Glutamatergic neuron (in vitro differentiated cells): ENCODE measurements at regions not wholly inside any gene's neighbourhood (a gene's known extent, or its start where the extent isn't known, plus 50 kb on each side); places are given as distances from the start of the nearest gene placed in this dataset.

ENCODE experiments used
- DNase-seq: peaks from one replicate; pipeline ENCODE4 v3.0.0; 2022
- H3K27ac Mint-ChIP-seq: one replicate; pipeline ENCODE4 v1.8.0; 2020; ENCODE audit warnings: mild to moderate bottlenecking, mixed read lengths, inconsistent platforms; ENCODE audit not compliant: unreplicated experiment
- H3K27me3 Mint-ChIP-seq: one replicate; pipeline ENCODE4 v1.8.0; 2020; ENCODE audit warnings: mild to moderate bottlenecking, moderate library complexity, mixed read lengths, inconsistent platforms; ENCODE audit not compliant: unreplicated experiment
- H3K36me3 Mint-ChIP-seq: one replicate; pipeline ENCODE4 v1.8.0; 2020; ENCODE audit warnings: mild to moderate bottlenecking, mixed read lengths, inconsistent platforms; ENCODE audit not compliant: unreplicated experiment
- H3K4me1 Mint-ChIP-seq: one replicate; pipeline ENCODE4 v1.8.0; 2020; ENCODE audit warnings: mild to moderate bottlenecking, low read depth, mixed read lengths, inconsistent platforms; ENCODE audit not compliant: unreplicated experiment
- H3K4me3 Mint-ChIP-seq: one replicate; pipeline ENCODE4 v1.8.0; 2020; ENCODE audit warnings: mild to moderate bottlenecking, mixed read lengths, inconsistent platforms; ENCODE audit not compliant: unreplicated experiment
- H3K9me3 Mint-ChIP-seq: one replicate; pipeline ENCODE4 v1.8.0; 2020; ENCODE audit warnings: mild to moderate bottlenecking, moderate library complexity, mixed read lengths, inconsistent platforms; ENCODE audit not compliant: unreplicated experiment
- CTCF ChIP-seq: fragments of 200-600 bp; sonication (generic); IDR thresholded peaks from one replicate; pipeline ENCODE4 v1.5.0; 2021; ENCODE audit not compliant: partially characterized antibody, unreplicated experiment

- no peaks in the 10 kb centered on the region for H3K27me3 Mint-ChIP-seq
These were observed 395.9 kb upstream of the ZNF717 start for GRCh38 chr3:76181213-76181612.

GRCh38 chr3:76198086-76198485, 412.7 kb upstream of the ZNF717 start:
- no peak for DNase-seq
- no peaks in the 10 kb centered on the region for H3K9me3 Mint-ChIP-seq
- H3K4me1 Mint-ChIP-seq = no peaks in the 10 kb centered on the region
- no peak overlapping the region for H3K27ac Mint-ChIP-seq
- no peaks in the 10 kb centered on the region for H3K36me3 Mint-ChIP-seq
- TF ChIP-seq CTCF = no peak
- H3K4me3 Mint-ChIP-seq = no peak overlapping the region
- H3K27me3 Mint-ChIP-seq = no peaks in the 10 kb centered on the region

More at GRCh38 chr3:76181213-76181612, 395.9 kb upstream of the ZNF717 start:
- no peak overlapping the region for H3K4me3 Mint-ChIP-seq
- no peak for TF ChIP-seq CTCF
- DNase-seq = no peak
- H3K4me1 Mint-ChIP-seq = no peaks in the 10 kb centered on the region
- no peaks in the 10 kb centered on the region for H3K36me3 Mint-ChIP-seq
- no peaks in the 10 kb centered on the region for H3K9me3 Mint-ChIP-seq
- no peak overlapping the region for H3K27ac Mint-ChIP-seq

GRCh38 chr3:76199382-76199781, 414.0 kb upstream of the ZNF717 start:
- Mint-ChIP-seq H3K27me3 (peaks cover 2% of the 10 kb centered on the region), H3K27ac (no peak overlapping the region), H3K36me3 (no peaks in the 10 kb centered on the region), H3K4me3 (no peak overlapping the region), H3K9me3 (no peaks in the 10 kb centered on the region), H3K4me1 (no peaks in the 10 kb centered on the region)
- DNase-seq = no peak
- TF ChIP-seq CTCF = no peak

- DNase-seq = peak; percentile 10
- TF ChIP-seq CTCF = no peak
- Mint-ChIP-seq H3K27me3 (peaks cover 2% of the 10 kb centered on the region), H3K9me3 (no peaks in the 10 kb centered on the region), H3K4me1 (no peaks in the 10 kb centered on the region), H3K27ac (no peak overlapping the region), H3K4me3 (no peak overlapping the region), H3K36me3 (no peaks in the 10 kb centered on the region)
These were observed 418.2 kb upstream of the ZNF717 start for GRCh38 chr3:76203578-76203977.

- peaks cover 2% of the 10 kb centered on the region for H3K27me3 Mint-ChIP-seq
- TF ChIP-seq CTCF = no peak
These were observed 421.0 kb upstream of the ZNF717 start for GRCh38 chr3:76206346-76206745.

More at GRCh38 chr3:76206346-76206745, 421.0 kb upstream of the ZNF717 start:
- Mint-ChIP-seq H3K36me3 (no peaks in the 10 kb centered on the region), H3K4me1 (no peaks in the 10 kb centered on the region), H3K9me3 (no peaks in the 10 kb centered on the region), H3K4me3 (no peak overlapping the region), H3K27ac (no peak overlapping the region)
- no peak for DNase-seq
